GM18517 (cell line): ENCODE measurements at regions not wholly inside any gene's neighbourhood (a gene's known extent, or its start where the extent isn't known, plus 50 kb on each side); places are given as distances from the start of the nearest gene placed in this dataset.

ENCODE experiments used
- ATAC-seq: cut with Tn5 transposase; IDR thresholded peaks from one replicate; pipeline ENCODE4 v1.9.1; 2021; ENCODE audit warnings: mild to moderate bottlenecking, moderate library complexity; ENCODE audit not compliant: unreplicated experiment

DNA sequence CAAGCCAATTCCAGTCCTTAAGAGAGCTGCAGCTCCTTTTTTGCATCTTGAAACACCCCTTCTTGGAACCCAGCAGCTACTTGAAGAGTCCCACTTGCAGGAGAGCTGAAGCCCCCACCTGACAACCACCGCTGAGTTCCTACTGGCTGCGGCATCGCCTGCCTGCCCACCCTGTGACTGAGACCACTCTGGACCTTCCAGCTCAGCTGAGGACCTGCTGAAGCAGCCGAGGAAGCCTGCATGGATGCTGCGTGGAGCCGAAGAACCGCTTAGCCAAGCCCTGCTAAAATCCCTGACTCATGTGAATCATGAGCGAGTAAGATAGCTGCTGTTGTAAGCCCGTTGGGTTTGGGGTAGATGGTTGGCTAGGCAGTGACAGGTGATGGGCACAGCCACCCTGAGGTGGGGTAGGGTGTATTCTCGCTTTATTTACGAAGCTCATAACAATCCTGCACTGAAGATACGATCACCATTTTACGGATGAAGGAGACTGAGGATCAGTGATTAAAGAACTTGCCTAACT lies 78.4 kb downstream of the INHBB start:
- ATAC-seq, result no peak

GRCh38 chr2:120425014-120425413 lies 79.1 kb downstream of the INHBB start:
- no peak for ATAC-seq

GRCh38 chr2:120428748-120429147 lies 82.8 kb downstream of the INHBB start:
- no peak for ATAC-seq

DNA sequence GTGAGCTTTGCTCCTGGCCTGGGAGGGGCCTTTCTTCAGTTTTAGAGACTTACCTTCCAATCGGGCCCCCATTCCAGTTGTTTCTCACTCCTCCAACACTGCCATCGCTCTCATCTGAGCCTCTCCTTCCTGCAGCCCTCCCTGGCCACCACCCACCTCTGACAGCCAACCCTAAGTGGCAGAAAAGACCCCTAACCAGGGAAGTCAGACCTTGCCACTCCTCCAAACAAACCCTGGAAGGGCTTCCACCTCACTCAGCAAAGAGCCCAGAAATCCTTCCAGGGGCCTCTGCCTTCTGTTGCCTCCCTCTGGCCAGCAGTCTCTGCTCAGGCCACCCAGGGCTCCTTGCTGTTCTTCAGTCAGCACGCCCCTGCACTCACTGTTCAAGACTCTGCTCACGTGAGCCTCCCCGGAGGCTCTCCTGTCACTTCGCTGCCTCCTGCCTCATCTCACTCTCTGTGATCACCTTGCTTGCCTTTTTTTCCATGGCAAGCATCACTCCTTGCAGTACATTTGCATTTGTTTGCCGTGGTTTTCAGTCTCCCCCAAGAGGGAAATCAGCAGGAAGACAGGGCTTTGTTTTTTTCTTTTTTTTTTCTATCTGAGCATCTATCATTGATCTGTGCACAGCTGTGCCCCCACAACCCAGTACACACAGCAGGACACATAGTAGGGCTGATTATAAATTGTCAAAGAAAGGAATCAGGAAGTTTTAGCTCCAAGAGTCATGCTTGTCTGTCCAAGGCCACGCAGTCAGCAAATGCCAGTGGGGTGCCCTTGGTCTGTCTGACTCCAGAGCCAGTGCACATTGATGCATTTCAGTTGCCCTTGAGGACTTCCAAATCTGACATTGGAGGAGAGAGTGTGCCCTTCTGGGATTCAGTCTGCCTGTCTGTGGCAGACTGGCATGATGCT lies 83.9 kb downstream of the INHBB start:
- no peak for ATAC-seq

DNA sequence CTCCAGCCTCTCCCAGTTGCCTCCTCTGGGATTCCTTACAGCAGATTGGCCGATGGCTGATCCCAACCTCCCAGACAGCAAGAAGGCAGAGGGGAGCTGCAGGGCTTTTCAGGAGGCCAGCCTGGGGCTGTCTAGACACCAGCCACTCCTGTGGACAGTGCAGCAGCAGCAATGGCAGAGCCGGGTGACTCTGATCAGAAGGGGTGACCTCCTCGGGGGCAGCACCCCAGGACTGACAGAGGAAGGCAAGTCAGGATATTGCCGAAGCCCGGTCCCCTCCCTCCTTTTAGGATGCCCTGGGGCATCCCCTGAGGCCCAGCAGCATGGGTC lies 84.5 kb downstream of the INHBB start:
- no peak for ATAC-seq

DNA sequence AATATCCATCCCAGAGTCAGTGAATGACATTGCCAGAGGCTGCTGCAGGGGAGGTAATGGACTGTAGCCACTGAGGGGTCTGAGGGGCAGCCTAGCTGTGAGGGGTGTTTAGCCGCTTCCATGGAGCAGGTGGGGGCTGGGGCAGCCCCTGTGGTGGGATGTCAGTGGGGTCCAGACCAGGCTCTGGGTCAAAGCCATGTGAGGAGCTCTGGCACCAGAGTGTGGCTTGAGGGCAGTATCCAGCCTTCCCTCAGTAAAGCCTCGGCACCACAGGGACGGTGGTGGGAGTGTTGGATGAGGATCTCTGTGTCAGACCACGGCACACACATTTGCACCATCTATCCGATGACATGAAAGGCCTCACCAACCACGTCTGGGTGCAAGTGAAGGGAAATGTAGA lies 85.0 kb downstream of the INHBB start:
- ATAC-seq, result no peak

DNA sequence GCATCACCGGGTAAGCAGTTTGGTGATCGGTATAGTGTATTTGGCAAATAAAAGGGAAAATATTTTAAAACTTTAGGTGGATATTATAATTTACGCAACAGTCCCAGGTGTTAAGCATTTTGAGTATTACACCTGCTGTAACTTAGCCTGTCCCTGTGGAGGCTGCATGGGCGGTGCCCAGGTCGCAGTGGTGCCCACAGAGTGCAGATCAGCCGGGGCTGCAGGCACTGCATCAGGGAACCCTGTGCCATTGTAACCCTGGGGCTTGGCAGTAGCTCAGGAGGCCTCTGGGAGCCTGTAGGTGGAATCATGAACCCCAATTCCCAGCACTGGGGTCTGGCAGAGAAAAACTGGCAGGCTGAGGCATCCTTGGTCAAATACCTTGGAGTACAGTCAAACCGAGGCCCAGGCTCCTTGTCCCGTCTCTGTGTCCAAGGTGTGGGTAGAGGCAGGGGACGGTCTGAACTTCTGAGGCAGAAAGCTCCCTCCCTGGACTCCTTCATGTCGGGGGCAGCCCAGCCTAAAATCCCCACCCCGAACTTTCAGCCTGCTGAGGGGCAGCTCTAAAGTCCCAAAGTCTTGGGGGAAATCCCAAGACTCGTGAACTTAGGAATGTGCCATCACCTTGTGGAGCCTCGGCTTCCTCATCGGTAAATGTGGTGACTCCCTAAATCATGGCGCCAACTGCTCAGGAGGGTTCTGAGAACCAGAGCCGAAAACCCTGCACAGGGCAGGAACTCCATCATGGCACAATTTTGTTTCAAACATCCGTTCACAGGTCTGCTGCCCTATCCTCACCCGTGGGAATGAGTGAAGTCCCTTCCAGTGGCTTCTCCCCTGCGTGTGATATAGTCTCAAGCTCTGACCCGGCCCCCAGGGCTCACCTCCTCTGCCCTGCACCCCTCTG lies 85.7 kb downstream of the INHBB start:
- ATAC-seq, result no peak

- ATAC-seq, result no peak
Measured at GRCh38 chr2:120432293-120432975, 86.5 kb downstream of the INHBB start.

DNA sequence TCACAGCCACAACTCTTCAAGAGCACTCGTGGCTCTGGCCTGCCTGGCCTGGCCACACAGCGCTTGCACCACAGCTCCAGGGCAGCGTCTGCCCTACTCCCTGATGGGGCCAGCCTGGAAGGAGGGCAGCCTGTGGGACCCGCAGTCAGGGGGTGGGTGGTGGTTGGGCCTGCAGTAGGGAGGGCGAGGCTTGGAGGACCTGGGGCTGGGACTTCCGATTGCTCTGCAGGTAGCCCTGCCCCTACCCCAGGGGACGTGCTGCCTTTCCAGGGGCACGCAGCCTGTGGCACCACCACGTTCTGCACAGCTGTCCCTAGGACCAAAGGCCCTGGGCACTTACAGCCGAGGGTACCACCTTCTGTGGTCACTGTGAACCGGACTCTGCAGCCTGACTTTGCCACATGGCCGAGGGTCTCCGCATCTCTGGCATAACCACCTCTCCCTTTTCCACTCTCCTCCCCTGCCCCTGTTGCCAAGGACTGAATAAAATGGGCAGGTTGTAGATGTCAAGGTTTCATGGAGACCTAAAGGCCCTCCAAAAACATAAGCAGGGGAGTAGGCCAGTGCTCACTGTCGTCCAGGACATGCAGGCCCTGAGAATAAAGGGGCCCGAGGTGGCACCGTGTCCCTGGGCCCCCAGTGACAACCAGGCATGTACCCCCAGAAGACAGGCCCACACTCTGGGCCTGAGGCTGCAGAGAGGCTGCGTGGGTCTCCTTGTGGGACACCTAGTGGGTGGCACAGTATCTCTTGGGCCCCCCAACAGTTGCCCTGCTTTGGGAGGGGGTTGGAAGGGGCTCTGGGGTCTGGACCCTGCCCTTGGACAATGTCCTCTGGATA lies 87.3 kb downstream of the INHBB start:
- no peak for ATAC-seq

DNA sequence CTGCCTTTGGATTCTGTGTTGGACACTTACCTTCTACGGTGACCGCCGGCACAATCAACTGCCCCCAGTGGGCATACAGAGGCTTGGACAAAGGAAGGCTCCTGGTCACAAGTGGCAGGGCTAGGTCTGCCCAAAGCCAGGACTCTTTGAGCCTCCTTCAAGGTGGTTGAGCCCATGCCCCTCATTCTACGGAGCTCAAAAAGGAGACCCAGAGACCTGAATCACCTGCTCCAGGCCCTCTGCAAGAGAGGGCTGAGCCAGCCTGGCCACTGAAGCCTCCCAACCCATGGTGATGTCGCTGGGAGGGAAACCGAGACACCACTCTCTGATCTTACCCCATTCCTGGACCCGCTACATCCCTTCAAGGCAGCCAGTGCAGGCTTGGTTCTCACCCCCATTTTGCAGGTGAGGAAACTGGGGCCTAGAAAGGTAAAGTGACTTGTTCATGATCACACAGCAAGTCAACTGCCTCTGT lies 87.9 kb downstream of the INHBB start:
- ATAC-seq, result no peak

DNA sequence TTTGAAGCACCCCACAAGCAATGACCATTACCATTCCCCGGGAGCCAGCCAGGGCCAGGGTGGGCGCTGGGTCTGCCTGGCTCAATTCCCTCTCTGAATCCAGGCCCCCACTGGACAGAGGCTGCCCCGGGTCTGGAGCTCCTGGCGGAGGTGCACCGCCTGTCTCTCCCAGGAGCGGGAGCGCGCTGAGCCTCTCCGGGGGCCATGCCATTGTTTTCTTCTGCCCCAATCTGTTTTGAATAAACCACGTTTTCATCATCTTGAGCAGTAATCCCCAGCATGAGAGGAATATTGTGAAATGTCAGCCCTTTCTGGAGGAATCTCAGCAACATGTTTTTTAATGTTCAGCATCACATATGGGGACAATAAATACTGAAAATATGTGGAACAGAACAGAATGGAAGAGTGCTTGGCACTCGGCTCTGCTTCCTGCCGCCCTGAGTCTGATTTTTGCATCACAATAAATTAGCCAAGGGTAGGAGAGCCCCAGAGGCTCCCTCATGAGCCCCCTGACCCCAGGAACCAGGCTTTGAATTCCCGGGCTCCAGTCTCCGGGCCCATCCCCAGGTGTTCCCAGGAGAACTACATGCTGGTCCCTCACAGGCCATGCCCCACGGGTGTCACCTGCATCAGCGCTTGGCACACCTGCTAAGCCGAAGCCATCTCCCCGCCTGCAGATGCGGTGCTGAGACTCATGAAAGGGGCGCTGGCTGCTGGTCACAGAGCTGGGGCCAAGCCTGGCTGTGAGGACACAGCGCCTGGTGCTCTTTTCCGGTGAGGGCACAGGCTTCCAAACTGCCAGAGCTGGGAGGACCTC lies 88.8 kb downstream of the INHBB start:
- ATAC-seq, result no peak

DNA sequence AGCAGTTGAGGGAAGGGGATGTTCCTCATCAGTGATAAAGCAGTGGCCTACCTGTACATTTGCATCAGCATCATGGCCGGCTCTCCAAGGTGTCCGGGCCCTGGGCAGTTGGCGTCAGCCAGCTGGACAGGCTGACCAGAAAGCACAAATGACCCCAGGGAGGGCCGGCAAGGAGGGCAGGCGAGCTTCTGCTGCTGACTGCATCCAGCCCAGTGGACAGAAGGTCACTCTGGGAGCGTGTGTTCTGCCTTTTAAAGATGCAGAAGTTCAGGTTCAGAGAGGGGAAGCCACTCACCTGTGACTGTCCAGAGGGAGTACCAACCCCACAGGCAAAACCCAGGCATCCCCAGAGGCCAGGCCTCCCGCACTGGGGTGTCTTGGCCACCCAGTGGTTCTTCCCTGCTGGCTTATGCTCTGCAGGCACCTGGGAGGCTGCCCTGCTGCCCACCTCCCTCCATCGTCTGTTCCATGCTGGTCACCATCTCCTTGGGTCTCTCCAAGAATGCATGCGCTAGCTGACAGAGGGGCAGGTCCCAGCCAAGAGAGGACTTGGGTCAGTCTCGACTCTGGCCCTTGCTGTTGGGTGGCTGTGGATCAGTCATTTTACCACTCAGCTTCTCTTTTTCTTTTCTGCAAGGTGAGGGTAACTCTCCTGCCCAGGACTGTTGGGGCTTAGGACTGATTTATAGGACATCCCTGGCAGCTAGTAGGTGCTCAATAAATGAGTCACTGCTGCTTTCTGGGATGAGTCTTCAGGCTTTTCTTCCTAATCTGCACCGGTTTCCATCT lies 89.9 kb downstream of the INHBB start:
- ATAC-seq, result no peak

DNA sequence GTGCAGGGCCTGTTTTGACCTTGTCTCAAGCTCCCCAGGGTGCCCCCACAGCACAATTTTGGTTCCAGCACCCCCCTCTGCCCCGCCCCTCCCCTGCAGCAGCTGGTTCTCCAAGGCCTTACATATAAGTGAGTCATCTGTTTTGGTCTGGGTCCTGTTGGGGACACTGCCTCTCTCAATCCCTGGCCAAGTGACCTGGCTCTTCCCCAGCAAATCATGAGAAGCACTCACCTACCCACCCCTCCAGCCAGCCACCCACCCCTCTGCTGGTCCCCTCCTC lies 90.5 kb downstream of the INHBB start:
- no peak for ATAC-seq

DNA sequence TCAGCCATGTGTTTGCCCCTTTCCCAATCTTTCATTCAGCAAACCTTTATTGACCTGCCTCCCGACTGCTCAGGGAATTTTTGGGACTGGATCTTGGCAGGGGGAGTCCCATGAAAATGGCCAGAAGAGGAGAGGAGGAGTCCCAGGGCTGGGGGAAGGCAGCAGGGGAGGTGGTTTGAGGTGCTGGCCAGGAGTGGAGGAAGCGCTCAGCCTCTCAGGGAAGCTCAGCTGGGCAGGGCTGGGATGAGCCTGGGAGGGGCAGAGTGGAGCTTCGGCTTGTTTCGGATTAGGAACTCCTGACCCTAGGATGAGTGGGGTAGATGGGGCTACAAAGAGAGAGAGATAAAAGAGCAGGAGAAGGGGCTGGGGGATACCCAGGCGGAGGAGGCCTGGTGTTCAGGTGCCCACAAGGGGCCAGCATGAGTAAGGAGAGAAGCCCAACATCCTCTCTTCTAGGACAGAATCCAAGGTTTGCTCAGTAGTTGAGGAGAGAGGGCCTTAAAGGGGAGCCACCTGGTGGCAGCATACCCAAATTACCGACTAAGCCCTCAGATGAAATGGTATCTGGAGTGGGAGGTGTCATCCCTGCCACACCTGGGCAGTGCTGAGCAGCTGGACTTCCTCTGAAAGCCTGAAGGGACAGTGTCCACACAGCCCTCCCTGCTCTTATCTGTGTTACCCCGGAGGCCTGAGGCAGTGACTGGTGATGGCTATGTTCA lies 91.1 kb downstream of the INHBB start:
- no peak for ATAC-seq

DNA sequence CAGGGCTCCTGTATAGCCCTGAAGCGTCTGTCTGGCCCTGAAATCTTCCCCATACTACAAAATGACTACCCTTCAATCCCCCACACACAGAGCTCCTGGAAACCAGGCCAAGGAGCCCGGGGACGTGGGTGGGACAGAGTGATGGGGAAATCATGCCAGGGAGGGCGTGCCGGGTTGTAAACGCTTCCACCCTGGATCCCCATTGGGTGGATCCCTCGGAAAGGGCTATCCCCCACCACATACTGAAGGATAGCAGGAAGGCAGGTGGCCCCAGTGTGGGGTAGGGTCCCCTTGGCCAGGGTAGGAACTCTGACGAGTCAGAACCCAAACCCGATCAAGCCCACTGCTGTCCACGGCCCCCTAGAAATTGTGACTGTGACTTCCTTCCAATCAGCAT lies 91.7 kb downstream of the INHBB start:
- no peak for ATAC-seq

GRCh38 chr2:120438301-120439066 lies 92.5 kb downstream of the INHBB start:
- ATAC-seq, result no peak

DNA sequence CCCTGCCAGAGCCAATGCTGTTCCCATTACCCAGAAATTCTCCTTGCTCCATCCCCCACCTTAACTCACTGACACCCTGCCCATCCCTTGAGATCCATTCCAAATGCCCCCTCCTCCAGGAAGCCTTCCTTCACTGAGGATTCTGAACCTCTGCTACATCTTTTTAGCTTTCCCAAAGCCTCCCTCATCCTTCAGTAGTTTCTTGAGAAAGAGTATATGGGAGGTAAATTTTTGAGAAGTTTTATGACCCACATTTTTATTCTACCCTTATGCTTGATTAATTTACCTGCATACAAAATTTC lies 93.1 kb downstream of the INHBB start:
- no peak for ATAC-seq
